ENCODE measurements at regions not wholly inside any gene's neighbourhood (a gene's known extent, or its start where the extent isn't known, plus 50 kb on each side); places are given as distances from the start of the nearest gene placed in this dataset.

DNA sequence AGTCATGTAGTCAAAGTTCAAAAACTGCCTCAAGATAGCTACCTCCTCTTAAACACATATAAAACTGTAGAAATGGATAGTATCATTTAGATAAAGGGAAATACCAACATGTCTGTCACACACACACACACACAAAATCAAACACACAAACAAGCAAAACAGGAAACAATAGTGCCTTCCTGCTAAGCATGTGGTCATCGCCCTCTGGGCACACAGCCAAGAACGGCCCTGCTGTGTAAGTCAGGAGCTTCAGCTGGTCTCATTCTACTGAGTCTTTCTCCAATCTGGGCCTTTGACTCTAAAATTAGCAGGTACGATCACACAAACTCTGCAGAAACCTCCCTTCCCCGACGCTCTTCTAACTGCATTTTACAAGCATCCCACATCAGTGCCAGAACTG, 272.2 kb upstream of the CHRNA7 start:
- DNase-seq (ENCODE audit: low spot score) = no peak

DNA sequence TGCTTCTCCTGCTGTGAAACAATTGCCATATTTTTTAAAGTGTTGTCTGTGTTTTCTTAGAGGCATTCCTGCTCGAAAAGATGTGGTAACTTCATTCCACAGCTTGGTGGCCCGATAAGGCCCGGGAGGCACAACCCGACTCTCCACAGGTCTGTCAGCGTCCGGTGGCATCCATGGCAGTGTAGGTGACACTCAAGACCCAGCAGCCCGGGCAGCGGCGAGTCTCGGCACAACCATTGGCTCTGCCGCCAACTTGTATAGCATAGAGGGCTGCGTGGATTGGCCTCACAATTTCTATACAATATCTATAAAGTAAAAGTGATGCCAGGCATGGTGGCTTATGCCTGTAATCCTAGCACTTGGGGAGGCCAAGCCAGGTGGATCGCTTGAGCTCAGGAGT, 262.3 kb upstream of the CHRNA7 start:
- no peak for DNase-seq (ENCODE audit: low spot score)

DNA sequence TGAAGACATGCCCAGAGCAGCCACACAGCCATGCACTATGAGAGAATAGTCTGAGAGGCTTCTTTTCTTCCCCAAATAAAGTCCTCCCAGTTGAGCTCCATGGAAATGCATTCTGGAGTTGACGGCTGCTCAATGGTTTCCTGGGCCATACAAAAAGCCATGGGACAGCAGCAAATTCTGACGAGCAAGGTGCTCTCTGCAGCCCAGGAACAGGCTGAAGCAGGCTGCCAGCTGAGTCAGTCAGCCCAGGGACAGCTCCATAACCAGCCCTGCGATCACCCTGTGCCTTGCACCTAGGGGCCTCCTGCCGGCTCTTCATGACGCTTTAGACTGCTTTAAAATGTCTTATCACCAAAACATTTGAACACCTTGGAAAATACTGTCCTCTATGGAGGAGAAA, 256.3 kb upstream of the CHRNA7 start:
- no peak for DNase-seq (ENCODE audit: low spot score)

DNA sequence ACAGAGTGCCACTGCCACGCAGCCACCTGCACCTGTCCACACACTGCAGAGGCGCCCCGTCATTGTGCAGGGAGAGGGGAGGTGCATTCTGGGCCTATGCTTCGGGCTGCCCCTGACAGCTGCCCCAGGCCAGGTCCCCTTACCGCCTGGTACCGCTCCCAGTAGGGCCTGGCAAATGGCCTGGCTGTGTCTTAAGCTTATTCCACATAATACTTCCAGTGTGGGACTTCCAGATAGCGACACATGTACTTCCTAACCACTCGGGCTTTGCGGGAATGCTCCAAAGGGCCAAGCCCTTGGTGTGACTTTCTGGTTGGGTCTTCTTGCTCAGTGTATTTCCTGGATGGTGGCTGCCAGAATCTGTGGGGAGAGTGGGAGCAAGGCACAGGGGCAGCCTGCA, 254.3 kb upstream of the CHRNA7 start:
- DNase-seq (ENCODE audit: low spot score) = no peak

DNA sequence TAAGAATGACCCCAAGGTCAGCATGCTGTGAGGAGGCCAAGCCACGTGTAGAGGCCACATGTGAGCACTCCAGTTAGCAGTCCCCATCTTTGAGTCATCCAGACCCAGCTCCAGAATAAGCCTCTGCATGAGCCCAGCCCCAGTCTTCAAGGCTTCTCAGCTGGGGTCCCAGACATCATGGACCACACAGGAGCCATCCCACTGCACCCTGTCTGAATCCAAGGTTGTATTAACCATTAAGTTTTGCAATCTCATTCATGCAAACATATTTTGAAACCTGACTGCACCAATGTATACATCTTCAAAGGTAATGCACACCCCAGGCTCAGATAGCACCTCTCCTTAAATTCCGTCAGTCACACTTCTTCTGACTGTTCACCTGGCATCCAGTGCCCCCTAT, 249.1 kb upstream of the CHRNA7 start:
- no peak for DNase-seq (ENCODE audit: low spot score)

DNA sequence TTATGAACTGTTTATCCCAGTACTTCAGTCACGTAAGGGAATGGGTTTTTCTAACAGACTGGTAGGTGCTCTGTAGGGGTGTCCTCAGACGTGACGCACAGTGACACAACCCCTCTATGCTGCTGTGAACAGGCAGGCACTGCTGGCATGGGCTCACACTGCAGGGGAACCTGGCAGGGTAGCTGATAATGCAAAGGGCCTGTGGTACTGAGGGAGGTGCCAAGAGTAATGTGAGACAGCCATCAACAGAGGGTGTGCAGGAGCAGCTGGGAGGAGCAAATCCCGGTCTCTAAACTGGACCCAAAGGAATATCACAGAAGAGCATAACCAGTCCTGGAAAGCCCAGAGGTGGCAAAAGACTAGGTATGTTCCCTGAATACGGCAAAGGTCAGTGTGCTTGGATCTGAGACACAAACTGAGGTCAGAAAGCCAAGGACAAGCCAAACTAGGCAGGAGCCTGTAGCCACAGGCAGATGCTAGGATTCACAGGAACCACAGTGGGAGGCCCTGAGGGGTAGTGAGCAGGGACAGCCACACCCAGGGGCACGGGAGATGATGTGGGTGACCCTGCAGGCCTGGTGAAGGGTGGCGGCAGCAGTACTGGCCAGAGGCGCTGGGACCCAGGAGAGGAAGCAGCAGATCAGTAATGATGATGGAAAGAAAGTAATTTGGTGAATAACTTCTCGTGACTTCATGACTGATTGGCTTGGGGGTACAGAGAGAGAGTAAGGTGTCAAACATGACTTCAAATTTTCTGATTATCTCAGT, 248.1 kb upstream of the CHRNA7 start:
- no peak for DNase-seq (ENCODE audit: low spot score)

DNA sequence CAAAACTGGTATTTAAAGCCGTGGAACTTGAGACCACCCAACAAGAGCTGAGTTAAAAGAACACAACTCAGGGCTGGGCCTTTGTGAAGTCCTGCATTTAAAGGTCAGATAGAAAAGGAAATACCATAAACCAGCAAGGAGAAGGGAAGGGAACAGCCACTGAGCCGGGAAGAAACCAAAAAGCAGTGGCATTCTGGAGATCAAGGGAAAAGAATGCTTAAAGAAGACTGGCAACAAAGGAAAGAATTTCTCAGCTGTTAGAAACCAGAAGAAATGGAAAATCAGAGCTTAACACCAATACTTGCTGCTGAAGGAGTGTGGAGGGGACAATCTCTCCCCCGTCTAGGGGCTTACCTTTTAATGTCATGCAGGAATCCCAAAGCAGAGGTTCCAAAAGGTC, 247.4 kb upstream of the CHRNA7 start:
- no peak for DNase-seq (ENCODE audit: low spot score)

DNA sequence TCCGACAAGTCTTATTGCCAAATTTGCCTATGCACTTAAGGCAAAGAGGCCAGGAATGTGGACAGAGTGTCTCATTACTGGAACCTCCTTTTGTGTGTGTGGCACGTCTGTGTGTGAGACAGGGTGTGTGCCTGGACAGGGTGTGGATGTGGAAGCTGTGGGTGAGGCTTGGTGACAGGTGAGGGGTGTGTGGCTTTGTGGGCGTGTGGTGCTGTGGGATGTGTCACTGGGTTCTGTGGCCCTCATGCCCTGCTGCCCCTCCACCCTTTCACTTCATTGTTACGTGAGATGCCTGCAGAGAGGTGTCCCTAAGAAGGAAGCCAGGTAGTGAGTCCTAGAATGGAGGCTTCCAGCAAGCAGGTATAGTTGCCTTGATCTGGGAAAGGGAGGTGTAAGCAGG, 244.0 kb upstream of the CHRNA7 start:
- no peak for DNase-seq (ENCODE audit: low spot score)

DNA sequence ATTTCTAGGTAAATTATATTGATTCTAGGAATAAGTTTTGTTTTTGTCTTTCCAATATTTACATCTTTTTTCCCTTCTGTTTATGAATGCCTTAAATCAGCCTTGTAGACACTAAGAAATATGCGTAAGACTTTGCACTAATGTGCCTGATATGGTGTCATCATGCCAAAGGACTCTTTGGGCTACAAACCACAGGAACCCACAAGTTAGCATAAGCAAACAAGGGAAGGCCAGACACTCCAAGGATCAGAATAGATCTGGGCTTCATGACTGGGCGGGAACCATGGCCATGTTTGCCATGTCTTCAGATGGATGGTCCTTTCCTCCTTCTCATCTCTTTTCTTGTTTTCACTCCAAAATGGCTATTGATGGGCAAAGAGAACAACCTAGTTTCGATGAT, 242.2 kb upstream of the CHRNA7 start:
- no peak for DNase-seq (ENCODE audit: low spot score)

DNA sequence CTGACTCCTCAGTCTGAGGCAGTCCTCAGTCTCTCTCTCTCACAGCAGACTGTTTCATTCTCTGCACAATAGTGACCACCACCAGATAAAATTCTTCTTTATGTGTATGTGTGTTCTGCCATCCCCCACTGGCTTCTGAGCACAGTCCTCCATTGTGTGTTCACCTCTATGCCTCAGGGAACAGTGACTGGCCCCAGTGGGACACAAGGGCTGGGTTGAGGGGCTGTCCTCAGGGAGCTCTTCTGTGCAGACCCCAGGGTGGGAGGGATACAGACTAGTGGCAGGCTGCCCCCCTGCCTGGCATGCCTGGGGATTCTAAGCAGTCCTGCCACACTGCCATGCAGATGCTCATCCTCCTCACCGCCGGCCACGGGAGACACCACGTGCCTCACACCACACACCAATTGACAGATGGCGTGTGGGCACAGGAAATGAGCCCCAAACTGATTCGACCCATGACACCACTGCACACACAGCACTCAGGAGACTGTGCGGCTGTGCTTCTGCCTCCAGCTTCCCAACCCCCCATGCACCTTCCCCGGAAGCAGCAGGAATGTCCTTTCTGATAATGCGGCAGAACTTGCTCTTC, 237.6 kb upstream of the CHRNA7 start:
- DNase-seq (ENCODE audit: low spot score) = no peak

DNA sequence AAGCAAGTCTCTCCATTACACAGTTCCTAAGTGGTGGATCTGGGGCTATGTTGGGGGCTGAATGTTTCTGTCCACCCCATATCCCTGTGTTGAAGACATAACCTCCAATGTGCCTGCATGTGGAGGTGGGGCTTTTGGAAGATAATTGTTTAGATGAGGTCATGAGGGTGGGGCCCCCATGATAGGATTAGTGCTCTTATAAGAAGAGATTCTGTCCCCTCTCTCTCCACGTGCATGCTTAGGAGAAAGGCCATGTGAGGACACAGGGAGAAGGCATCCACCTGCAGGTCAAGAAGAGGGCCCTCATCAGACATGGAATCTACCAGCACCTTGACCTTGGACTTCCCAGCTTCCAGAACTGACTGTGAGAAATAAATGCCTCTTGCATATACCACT, 231.0 kb upstream of the CHRNA7 start:
- DNase-seq (ENCODE audit: low spot score) = no peak

DNA sequence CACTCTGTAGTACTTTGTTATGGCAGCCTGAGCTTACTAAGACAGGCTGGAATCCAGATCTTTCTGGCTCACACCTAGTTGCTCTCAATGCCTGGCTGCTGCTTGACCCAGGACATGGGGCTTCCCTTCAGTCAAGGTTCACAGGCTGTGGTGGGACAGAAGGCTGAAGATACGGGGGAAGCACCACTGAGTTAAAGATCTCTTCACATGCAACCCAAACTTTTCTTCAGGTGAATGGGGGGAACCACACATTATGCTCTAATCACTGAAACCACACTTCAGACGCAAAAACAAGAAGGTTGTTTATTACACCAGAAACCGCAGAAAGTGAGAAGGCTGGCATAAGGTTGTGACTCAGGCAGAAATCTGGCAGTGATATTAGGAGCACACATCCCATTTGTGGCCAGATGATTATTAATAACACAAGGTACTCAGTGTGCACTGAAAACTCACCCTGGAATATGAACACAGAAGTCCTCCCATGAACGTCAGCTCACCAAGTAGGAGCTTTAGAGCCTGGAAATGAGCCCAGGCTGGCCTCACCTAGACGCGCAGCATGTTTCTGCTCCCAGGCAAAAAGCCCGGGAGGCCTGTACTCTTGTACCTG, 230.5 kb upstream of the CHRNA7 start:
- no peak for DNase-seq (ENCODE audit: low spot score)

DNA sequence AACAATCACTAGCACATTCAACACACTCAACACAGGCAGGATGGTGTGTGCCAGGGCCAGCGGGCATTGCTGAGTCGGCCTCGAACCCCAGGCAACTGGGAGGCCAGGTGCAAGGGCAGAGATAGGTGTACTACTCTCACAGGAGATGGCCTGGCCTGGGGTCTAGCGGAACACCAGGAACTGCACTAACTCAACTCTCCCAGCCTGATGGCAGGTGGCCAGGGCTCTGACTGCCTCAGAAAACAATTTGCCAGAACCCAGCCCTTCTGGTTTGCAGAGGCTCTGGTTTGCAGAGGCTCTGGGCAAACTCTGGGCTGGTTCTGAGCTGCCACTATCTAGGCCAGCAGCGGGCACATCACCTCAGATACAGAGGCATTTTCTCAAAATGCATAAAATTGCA, 229.2 kb upstream of the CHRNA7 start:
- DNase-seq (ENCODE audit: low spot score) = no peak

DNA sequence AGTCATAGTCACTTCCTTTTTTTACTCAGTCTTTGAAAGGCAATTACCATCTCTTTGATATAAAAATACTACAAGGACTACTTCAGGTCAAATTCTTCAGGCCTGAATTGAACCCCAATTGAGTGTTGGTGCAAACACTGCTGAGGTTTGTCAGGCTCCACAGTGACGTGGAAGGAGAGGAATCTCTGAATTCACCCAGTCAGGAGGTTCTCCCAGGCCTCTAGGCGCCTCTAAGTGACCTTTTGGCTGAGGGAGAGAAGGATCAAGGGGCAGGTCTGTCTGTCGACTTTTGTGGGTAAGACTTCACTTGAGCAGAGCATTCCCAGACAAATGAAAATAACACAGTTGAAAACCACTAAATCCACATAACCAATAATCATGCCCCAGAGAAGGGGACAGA, 227.6 kb upstream of the CHRNA7 start:
- no peak for DNase-seq (ENCODE audit: low spot score)

DNA sequence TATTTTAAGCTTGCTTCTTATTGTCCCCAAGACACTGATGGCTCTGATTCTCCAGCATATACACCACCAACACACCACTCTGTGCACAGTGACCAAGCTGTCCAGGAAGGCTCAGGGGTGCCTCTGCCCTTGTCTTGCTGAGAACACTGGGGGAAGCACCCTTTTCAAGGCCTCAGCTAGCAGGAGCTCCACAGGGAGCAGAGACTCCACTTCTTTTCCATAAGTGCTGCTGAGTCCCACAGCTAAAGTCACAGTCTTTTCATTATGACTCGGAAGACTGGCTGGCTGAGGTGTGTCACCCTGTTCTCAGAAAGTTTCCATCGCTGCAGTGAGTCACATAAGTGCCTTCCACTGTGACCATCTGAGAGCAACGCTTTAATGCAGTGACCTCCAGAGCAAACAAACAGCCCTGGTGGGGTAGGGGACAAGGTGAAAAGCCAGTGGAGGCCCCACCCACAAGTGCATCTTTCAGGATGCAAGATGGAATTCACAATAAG, 226.9 kb upstream of the CHRNA7 start:
- no peak for DNase-seq (ENCODE audit: low spot score)

DNA sequence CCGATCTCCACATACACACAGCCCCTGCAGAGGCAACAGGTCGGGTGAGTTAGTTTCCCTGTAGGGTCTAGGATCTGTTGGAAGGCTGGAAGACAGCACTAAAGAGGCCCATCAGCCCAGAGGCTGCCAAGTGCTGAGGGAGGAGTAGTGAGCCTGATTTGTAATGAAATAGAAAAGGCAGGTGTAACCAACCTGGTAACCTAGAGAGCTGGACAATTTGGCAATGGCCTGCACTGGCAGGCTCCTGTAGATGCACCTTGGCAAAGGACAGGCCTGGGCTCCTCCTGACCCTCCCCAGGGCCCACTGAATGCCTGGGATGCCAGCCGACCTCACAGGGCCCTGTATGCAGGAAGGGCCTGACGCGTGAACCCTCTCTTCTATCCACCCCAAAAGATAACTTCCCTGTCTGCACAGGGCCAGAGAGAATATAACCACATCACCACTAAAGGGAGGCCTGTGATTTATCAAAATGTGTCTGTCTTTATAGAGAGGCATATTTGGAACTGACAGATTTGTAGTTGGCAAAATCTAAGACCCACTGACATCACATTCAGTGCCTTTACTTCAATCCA, 225.1 kb upstream of the CHRNA7 start:
- DNase-seq (ENCODE audit: low spot score) = no peak

DNA sequence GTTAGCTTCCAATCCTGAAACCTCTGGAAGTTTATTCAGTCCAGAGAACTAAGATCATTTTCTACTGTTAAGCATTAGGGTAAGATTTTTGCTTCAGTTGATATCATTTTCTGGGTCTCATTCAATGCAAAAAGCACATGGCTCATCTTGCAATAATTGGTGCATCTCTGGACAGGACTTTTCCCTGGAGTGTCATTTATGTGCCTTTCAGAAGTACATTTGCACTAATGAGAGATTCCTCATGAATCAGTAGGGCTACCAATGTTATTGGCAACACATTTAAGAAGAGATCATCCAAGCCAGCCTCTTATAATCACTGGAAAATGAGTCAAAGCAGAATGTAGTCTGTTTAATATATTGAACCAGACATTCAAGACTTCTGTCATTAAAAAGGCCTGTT, 224.2 kb upstream of the CHRNA7 start:
- no peak for DNase-seq (ENCODE audit: low spot score)

DNA sequence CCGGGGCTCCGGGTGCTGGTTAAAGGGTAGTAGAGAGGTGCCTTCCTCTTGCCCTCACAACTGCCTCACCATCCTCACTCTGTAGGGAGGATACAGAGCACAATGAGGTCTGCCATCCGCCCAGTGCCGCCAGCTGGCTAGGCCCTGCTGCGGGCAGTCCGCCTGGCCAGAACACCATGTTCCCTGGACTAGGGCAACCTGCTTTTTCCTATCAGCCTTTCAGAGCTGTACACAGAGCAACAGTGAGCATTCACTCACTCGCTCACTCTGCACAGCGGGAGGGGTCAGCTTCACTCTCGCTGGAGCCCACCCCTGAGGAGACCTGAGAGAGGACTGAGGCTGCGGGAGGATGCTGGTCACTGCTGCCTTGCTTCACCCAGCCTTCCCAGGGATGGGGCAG, 218.7 kb upstream of the CHRNA7 start:
- DNase-seq (ENCODE audit: low spot score) = no peak

DNA sequence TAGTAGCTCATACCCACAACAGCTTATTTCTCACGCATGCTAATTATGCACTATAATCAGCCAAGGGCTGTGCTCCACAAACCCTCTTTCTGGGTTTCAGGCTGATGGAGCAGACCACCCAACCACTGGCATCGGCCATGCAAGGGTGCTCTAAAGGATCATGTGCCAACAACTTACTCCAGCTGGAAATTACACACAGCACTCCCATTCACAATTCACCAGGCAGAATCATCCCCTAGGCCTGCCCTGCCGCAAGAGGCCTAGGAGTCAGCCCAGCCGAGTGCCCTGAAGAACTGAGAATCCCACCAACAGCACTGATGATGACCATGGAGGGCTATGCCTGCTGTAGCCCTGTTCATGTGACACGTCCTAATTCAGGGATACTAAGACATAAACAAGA, 216.2 kb upstream of the CHRNA7 start:
- DNase-seq (ENCODE audit: low spot score) = no peak

DNA sequence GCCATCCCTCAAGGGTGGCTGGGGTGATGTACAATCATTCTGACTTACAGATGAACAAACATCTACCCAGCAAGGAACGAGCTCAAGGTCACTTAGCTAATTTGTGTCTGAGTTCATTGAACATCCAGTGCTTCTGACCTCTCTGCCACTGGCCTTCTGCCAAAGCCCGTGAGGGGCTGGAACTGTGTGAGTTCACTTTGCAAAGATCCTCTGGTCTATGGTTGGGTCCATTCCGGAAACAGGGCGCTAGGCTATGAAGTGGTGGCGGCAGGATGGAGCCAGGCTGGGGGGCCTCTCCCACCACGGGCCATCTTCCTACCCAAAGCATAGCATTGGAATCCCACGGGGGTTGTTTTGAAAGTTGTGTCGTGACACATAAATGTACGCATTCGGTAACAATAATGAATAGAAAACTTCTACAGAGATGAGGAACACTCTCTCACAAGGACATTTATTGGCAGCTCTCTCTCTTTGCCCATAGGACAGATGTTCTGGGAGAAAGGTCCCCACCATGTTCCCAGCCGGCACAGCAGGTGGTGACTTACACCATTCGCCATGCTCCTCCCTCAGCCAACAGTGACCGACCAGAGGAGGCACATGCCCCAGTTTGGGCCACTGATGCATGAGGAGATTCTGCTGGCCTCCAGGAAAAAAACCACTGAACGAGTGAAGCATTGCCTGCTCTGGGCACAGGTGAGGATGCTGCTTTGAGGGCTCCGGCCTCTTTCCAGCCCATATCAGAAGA, 214.7 kb upstream of the CHRNA7 start:
- DNase-seq (ENCODE audit: low spot score) = no peak

DNA sequence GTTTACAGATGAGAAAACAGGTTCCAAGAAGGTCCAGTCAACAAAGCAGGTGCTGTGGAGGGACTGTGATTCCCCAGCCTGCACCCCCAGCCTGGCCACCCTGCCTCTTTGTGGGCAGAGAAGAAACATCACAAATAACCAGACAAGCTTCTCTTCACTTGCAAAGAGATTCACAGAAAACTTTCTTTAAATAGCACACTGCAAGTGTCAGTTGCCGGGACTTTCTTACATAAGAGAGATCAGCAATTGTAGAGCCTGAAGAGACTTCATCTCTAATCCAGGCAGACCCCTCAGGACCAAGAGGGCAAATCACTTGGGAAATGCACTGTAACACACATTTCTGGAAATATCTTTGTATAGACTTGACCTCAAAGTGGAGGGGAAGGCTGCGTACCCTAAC, 207.9 kb upstream of the CHRNA7 start:
- no peak for DNase-seq (ENCODE audit: low spot score)

DNA sequence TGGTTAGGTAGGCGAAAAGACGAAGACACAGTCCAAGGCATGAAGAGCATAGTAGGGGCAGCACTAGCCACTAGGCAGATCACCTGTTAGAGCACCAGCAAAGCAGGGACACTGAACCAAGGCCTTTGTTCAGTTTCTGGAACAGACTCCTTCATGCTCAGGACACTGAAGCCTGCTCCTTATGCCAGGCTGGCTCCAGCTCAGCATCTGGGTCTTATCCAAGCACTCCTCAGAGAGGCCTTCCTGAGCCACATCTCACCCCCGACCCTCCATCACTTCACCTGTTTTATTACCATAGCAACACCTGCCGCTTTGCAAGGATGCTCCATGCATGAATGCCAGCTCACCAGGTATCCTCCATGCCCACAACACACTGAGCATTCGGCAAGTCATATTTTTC, 206.3 kb upstream of the CHRNA7 start:
- DNase-seq (ENCODE audit: low spot score) = no peak

DNA sequence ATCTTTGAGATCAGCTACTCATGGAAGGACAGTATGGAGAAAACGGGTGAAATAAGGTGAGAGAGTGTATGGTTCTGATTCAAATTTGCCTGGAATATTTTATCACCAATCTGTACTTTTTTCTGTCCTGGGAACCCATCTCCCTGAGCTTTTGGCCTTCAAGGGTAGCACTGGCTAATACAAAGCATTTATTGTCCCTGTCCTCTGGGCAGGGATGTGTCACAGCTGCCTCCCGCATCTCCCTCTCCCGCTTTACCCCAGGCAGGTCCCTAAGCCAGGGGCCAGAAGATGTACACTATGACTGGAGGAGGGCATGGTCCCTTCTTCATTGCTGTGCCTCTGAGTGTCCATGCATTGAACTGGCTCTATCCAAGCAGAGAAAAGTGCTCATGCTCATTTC, 201.7 kb upstream of the CHRNA7 start:
- DNase-seq (ENCODE audit: low spot score) = no peak
